GM21360 (cell line): ENCODE measurements at regions not wholly inside any gene's neighbourhood (a gene's known extent, or its start where the extent isn't known, plus 50 kb on each side); places are given as distances from the start of the nearest gene placed in this dataset.

Source experiments
- ATAC-seq: cut with Tn5 transposase; IDR thresholded peaks from one replicate; pipeline ENCODE4 v1.9.1; 2021; ENCODE audit warnings: mild to moderate bottlenecking, moderate library complexity; ENCODE audit not compliant: unreplicated experiment

- ATAC-seq: no peak
Measured at GRCh38 chr1:177589166-177589565, 380.7 kb downstream of the SEC16B start.

- ATAC-seq: no peak
Measured at GRCh38 chr1:177586429-177586828, 383.4 kb downstream of the SEC16B start.

- no peak for ATAC-seq
Measured at GRCh38 chr1:177585302-177586220, 384.3 kb downstream of the SEC16B start.

- no peak for ATAC-seq
Measured at GRCh38 chr1:177573901-177574300, 396.0 kb downstream of the SEC16B start.

- ATAC-seq: no peak
Measured at GRCh38 chr1:177571485-177572076, 398.3 kb downstream of the SEC16B start.

- ATAC-seq: no peak
Measured at GRCh38 chr1:177571076-177571475, 398.8 kb downstream of the SEC16B start.

- ATAC-seq: no peak
Measured at GRCh38 chr1:177569476-177569875, 398.7 kb downstream of the BRINP2 start.

- ATAC-seq: no peak
Measured at GRCh38 chr1:177568622-177569021, 397.9 kb downstream of the BRINP2 start.

GRCh38 chr1:177567393-177567792, 396.6 kb downstream of the BRINP2 start:
- no peak for ATAC-seq

- no peak for ATAC-seq
Measured at GRCh38 chr1:177566495-177566894, 395.7 kb downstream of the BRINP2 start.

- no peak for ATAC-seq
Measured at GRCh38 chr1:177561436-177561835, 390.7 kb downstream of the BRINP2 start.

- no peak for ATAC-seq
Measured at GRCh38 chr1:177558372-177558771, 387.6 kb downstream of the BRINP2 start.

- no peak for ATAC-seq
Measured at GRCh38 chr1:177556163-177556562, 385.4 kb downstream of the BRINP2 start.

- no peak for ATAC-seq
Measured at GRCh38 chr1:177547200-177547599, 376.4 kb downstream of the BRINP2 start.

- ATAC-seq: no peak
Measured at GRCh38 chr1:177546346-177546745, 375.6 kb downstream of the BRINP2 start.

GRCh38 chr1:177526201-177526600, 355.4 kb downstream of the BRINP2 start:
- ATAC-seq: no peak

GRCh38 chr1:177525176-177525575, 354.4 kb downstream of the BRINP2 start:
- ATAC-seq: no peak

GRCh38 chr1:177517546-177517945, 346.8 kb downstream of the BRINP2 start:
- ATAC-seq: no peak

GRCh38 chr1:177514207-177514606, 343.4 kb downstream of the BRINP2 start:
- no peak for ATAC-seq

- no peak for ATAC-seq
Measured at GRCh38 chr1:177511036-177511435, 340.3 kb downstream of the BRINP2 start.

- ATAC-seq: no peak
Measured at GRCh38 chr1:177505905-177506590, 335.3 kb downstream of the BRINP2 start.

- ATAC-seq: no peak
Measured at GRCh38 chr1:177495878-177496277, 325.1 kb downstream of the BRINP2 start.
